Ecto neural progenitor cell (in vitro differentiated cells): ENCODE measurements at regions not wholly inside any gene's neighbourhood (a gene's known extent, or its start where the extent isn't known, plus 50 kb on each side); places are given as distances from the start of the nearest gene placed in this dataset.
"Not testable (repeated sequence)": the region's sequence is repeated elsewhere in the genome, so short reads cannot be mapped to it uniquely, and the experiment has no call there.

Experiments
- DNase-seq: peaks from one replicate; pipeline ENCODE4 v3.0.0-alpha.2; 2018; ENCODE audit warnings: low spot score

- no peak for DNase-seq
Measured at GRCh38 chr4:187910741-187911140, 84.8 kb upstream of the ZFP42 start.

GRCh38 chr4:187915406-187915805 lies 80.2 kb upstream of the ZFP42 start:
- not testable (repeated sequence) for DNase-seq

GRCh38 chr4:187919966-187920365 lies 75.6 kb upstream of the ZFP42 start:
- no peak for DNase-seq

- no peak for DNase-seq
Measured at GRCh38 chr4:187921946-187922623, 73.5 kb upstream of the ZFP42 start.

GRCh38 chr4:187929024-187929423 lies 66.5 kb upstream of the ZFP42 start:
- DNase-seq: no peak

GRCh38 chr4:187934766-187935165 lies 60.8 kb upstream of the ZFP42 start:
- no peak for DNase-seq

- no peak for DNase-seq
Measured at GRCh38 chr4:187937557-187937956, 58.0 kb upstream of the ZFP42 start.

GRCh38 chr4:187940299-187940698 lies 55.3 kb upstream of the ZFP42 start:
- no peak for DNase-seq

- no peak for DNase-seq
Measured at GRCh38 chr4:187942968-187943367, 52.6 kb upstream of the ZFP42 start.

GRCh38 chr4:187944179-187944578 lies 51.4 kb upstream of the ZFP42 start:
- no peak for DNase-seq
